IMR-90 (cell line): ENCODE measurements at regions not wholly inside any gene's neighbourhood (a gene's known extent, or its start where the extent isn't known, plus 50 kb on each side); places are given as distances from the start of the nearest gene placed in this dataset.

Experiments used
- ATAC-seq: fragments of 200-7000 bp; cut with Tn5 transposase; 2 replicates; pipeline ENCODE4 v1.9.1; 2020; ENCODE audit warnings: low read depth, mild to moderate bottlenecking, moderate library complexity
- BruUV-seq: library from RNA; stranded (reverse); fragments of 400-500 nt; replicated peaks from 2 replicates; lab custom pipeline; 2021; lab: Mats Ljungman, UMichigan
- CTCF ChIA-PET: fragments of 300-600 bp; formaldehyde crosslinking; extraction: SDS; loops from one replicate; lab custom pipeline; 2021; ENCODE audit warnings: antibody characterized with exemption; lab: Yijun Ruan, JAX
- POLR2A ChIA-PET: fragments of 300-600 bp; sonication (Branson Sonifier 250); formaldehyde crosslinking; loops from one replicate; lab custom pipeline; 2022; ENCODE audit warnings: antibody characterized with exemption; ENCODE audit not compliant: unreplicated experiment; lab: Charles Lee
- DNase-seq: peaks from one replicate; pipeline ENCODE4 v3.0.0; 2013
- H2AFZ ChIP-seq: replicated peaks from 2 replicates; pipeline ENCODE3; 2013; ENCODE audit warnings: low read length, mild to moderate bottlenecking; ENCODE audit not compliant: poor library complexity
- H2AK5ac ChIP-seq: 2 replicates; pipeline ENCODE4 v1.6.1; 2013; ENCODE audit warnings: low read depth, low read length, inconsistent platforms
- H2AK9ac ChIP-seq: replicated peaks from 2 replicates; pipeline ENCODE3; 2013; ENCODE audit warnings: mild to moderate bottlenecking, low read depth, low read length, moderate library complexity; ENCODE audit not compliant: poor library complexity
- H2BK120ac ChIP-seq: 2 replicates; pipeline ENCODE4 v1.6.1; 2013; ENCODE audit warnings: low read depth, low read length, inconsistent platforms
- H2BK15ac ChIP-seq: 3 replicates; pipeline ENCODE4 v1.6.1; 2013; ENCODE audit warnings: low read depth, low read length, inconsistent platforms
- H2BK20ac ChIP-seq: 2 replicates; pipeline ENCODE4 v1.6.1; 2013; ENCODE audit warnings: low read depth, mild to moderate bottlenecking, inconsistent platforms, low read length, moderate library complexity
- H2BK5ac ChIP-seq: 2 replicates; pipeline ENCODE4 v1.6.1; 2013; ENCODE audit warnings: mild to moderate bottlenecking, low read depth, low read length, inconsistent platforms; ENCODE audit not compliant: poor library complexity, severe bottlenecking
- H3K14ac ChIP-seq: replicated peaks from 2 replicates; pipeline ENCODE4 v1.6.1; 2013; ENCODE audit warnings: low read depth, low read length, inconsistent platforms
- H3K18ac ChIP-seq: 2 replicates; pipeline ENCODE4 v1.6.1; 2013; ENCODE audit warnings: low read depth, low read length, control low read depth
- H3K23ac ChIP-seq: 2 replicates; pipeline ENCODE4 v1.6.1; 2013; ENCODE audit warnings: low read depth, low read length, inconsistent platforms
- H3K27ac ChIP-seq: 2 replicates; pipeline ENCODE4 v1.5.1; 2013; ENCODE audit warnings: mild to moderate bottlenecking, control low read depth, low read length; ENCODE audit not compliant: insufficient read depth
- H3K27me3 ChIP-seq: 2 replicates; pipeline ENCODE4 v1.6.1; 2013; ENCODE audit warnings: low read length; ENCODE audit not compliant: control insufficient read depth, insufficient read depth
- H3K36me3 ChIP-seq: 2 replicates; pipeline ENCODE4 v1.6.1; 2013; ENCODE audit warnings: low read length, mixed read lengths; ENCODE audit not compliant: control insufficient read depth, insufficient read depth
- H3K4ac ChIP-seq: 2 replicates; pipeline ENCODE4 v1.6.1; 2013; ENCODE audit warnings: low read depth, low read length, inconsistent platforms
- H3K4me1 ChIP-seq: 2 replicates; pipeline ENCODE4 v1.6.1; 2013; ENCODE audit warnings: low read length, mixed read lengths; ENCODE audit not compliant: control insufficient read depth, insufficient read depth
- H3K4me2 ChIP-seq: 2 replicates; pipeline ENCODE4 v1.6.1; 2013; ENCODE audit warnings: low read depth, mild to moderate bottlenecking, control low read depth, low read length, moderate library complexity
- H3K4me3 ChIP-seq: 2 replicates; pipeline ENCODE4 v1.5.1; 2013; ENCODE audit warnings: low read depth, mild to moderate bottlenecking, control low read depth, low read length, moderate library complexity; ENCODE audit not compliant: insufficient read depth
- H3K56ac ChIP-seq: 2 replicates; pipeline ENCODE4 v1.6.1; 2013; ENCODE audit warnings: low read length, inconsistent platforms; ENCODE audit not compliant: insufficient read depth; ENCODE audit errors: extremely low read depth
- H3K79me1 ChIP-seq, 2 experiments: 2 replicates each; pipeline ENCODE4 v1.6.1; 2013; ENCODE audit warnings: low read length in 2 of 2, inconsistent platforms in 1 of 2, low read depth in 1 of 2
- H3K9ac ChIP-seq: 2 replicates; pipeline ENCODE4 v1.6.1; 2013; ENCODE audit warnings: low read depth, low read length, control low read depth
- H3K9me1 ChIP-seq: 2 replicates; pipeline ENCODE4 v1.6.1; 2013; ENCODE audit warnings: low read length, inconsistent platforms; ENCODE audit not compliant: insufficient read depth
- H3K9me3 ChIP-seq: 2 replicates; pipeline ENCODE4 v1.6.1; 2013; ENCODE audit warnings: low read length; ENCODE audit not compliant: control insufficient read depth, insufficient read depth
- H4K20me1 ChIP-seq: 2 replicates; pipeline ENCODE4 v1.6.1; 2013; ENCODE audit warnings: low read length, inconsistent platforms; ENCODE audit not compliant: insufficient read depth
- H4K5ac ChIP-seq: 2 replicates; pipeline ENCODE4 v1.6.1; 2013; ENCODE audit warnings: mild to moderate bottlenecking, low read depth, low read length, control low read depth
- H4K8ac ChIP-seq, 2 experiments: 2 replicates each; pipeline ENCODE4 v1.6.1; 2013; ENCODE audit warnings: low read depth in 2 of 2, low read length in 2 of 2, control low read depth in 1 of 2, inconsistent platforms in 1 of 2
- H4K91ac ChIP-seq: 2 replicates; pipeline ENCODE4 v1.6.1; 2013; ENCODE audit warnings: low read depth, low read length, inconsistent platforms; ENCODE audit not compliant: insufficient read depth
- MAFK ChIP-seq: IDR thresholded peaks from 2 replicates; pipeline ENCODE4 v1.6.1; 2012; ENCODE audit warnings: low read depth, low read length, improper control_type of control experiment
- WGBS, 2 experiments: methylation state at CpG; one replicate each; pipeline versions ENCODE4 v1.1.5 to v1.1.7; 2013; ENCODE audit warnings: missing lambda C conversion rate in 2 of 2; ENCODE audit not compliant: insufficient read length in 1 of 2; ENCODE audit errors: extremely low coverage in 2 of 2; 5-methylcytosine and 5-hydroxymethylcytosine counted together
- dilution Hi-C: fragments of 300-500 bp; cut with HindIII; formaldehyde crosslinking; loops from one replicate; pipeline ENCODE4 v1.14.3; 2018; ENCODE audit warnings: low sequenced_read_pairs; ENCODE audit not compliant: unreplicated experiment
- in situ Hi-C: fragments of 300-500 bp; cut with MboI; formaldehyde crosslinking; loops from 3 replicates; pipeline ENCODE4 v1.14.3; 2019; ENCODE audit warnings: low sequenced_read_pairs, inconsistent platforms, mixed read lengths
- intact Hi-C: fragments of 100-400 bp; cut with micrococcal nuclease; formaldehyde crosslinking; loops from 2 replicates; pipeline ENCODE4 v1.10.0; 2022

DNA sequence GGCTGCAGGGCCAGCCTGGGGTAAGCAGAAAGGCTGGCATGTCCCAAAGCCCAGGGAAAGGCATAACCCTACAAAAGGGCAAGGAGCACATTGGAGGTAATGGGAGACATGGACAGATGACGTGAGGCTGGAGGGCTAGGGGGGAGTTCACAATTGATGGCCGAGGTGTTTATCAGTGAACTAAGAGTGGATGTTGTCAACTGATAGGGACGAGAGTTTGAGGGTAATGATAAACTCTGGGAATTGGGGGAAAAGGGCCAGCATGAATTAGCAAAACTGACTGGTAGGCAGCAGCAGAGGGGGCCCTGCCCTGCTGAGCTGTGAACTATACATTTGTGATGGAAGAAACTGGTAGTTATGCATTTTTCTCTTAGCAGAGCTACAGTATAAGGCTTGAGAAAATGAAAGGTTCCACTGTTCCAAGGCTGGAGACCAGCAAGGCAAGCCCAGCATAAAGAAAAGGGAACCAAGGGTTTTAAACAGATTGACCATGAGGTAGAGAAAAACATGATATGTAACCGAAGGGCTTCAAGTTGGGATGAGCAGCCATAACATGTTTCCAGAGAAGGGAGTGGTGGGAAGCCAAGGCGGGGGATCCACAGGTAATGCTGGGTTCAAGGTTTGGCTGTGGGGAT lies 98.1 kb upstream of the MLN start:
- Histone ChIP-seq H4K8ac (no peak overlapping the region), H2BK15ac (no peak overlapping the region), H2BK20ac (no peak overlapping the region), H3K9me3 (no peaks in the 10 kb centered on the region), H2BK5ac (no peak overlapping the region), H3K56ac (no peak overlapping the region), H3K79me1 (no peaks in the 10 kb centered on the region), H4K91ac (no peak overlapping the region), H3K14ac (no peak overlapping the region), H3K27ac (no peak overlapping the region), H3K4me2 (no peak overlapping the region), H3K9me1 (no peaks in the 10 kb centered on the region), H3K4ac (no peak overlapping the region), H3K4me1 (no peaks in the 10 kb centered on the region; the same call in 1 of the 2 replicates), H3K27me3 (peaks cover 70% of the 10 kb centered on the region), H2AK5ac (no peak overlapping the region), H2AK9ac (no peak overlapping the region), H2BK120ac (no peak overlapping the region), H4K20me1 (no peaks in the 10 kb centered on the region), H3K18ac (no peak overlapping the region), H3K4me3 (no peak overlapping the region), H3K36me3 (no peaks in the 10 kb centered on the region), H2AFZ (no peak overlapping the region), H3K9ac (no peak overlapping the region), H3K23ac (no peak overlapping the region), H4K5ac (no peak overlapping the region)
- ATAC-seq (no peak), DNase-seq (no peak)
- CTCF ChIA-PET, result no interaction called here
- no TSS peak for BruUV-seq
- intact Hi-C loops (loop anchor here (10.0 kb wide), 1 partner anchor 97 kb away; the partner anchor contains the start of gene MLN), in situ Hi-C loops (no loop called here), dilution Hi-C loops (no loop called here)
- no peak for TF ChIP-seq MAFK
- POLR2A ChIA-PET, result no interaction called here
- 25% methylated on average over 3 of the region's 5 CpGs; no CpG with 5 or more reads in 1 of the 2 experiments for WGBS, 2 experiments
